ENCODE measurements at regions not wholly inside any gene's neighbourhood (a gene's known extent, or its start where the extent isn't known, plus 50 kb on each side); places are given as distances from the start of the nearest gene placed in this dataset.

- TF ChIP-seq, protein P1, sequence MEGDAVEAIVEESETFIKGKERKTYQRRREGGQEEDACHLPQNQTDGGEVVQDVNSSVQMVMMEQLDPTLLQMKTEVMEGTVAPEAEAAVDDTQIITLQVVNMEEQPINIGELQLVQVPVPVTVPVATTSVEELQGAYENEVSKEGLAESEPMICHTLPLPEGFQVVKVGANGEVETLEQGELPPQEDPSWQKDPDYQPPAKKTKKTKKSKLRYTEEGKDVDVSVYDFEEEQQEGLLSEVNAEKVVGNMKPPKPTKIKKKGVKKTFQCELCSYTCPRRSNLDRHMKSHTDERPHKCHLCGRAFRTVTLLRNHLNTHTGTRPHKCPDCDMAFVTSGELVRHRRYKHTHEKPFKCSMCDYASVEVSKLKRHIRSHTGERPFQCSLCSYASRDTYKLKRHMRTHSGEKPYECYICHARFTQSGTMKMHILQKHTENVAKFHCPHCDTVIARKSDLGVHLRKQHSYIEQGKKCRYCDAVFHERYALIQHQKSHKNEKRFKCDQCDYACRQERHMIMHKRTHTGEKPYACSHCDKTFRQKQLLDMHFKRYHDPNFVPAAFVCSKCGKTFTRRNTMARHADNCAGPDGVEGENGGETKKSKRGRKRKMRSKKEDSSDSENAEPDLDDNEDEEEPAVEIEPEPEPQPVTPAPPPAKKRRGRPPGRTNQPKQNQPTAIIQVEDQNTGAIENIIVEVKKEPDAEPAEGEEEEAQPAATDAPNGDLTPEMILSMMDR (conservative IDR thresholded peaks at IDR 0.05) = no peak
- no peak overlapping the region for H3K27ac ChIP-seq
These were observed 139.3 kb upstream of the PRMT8 start for GRCh38 chr12:3351731-3352130.

- H3K27ac ChIP-seq = no peak overlapping the region
- TF ChIP-seq, protein P1 (conservative IDR thresholded peaks at IDR 0.05) = no peak
These were observed 138.8 kb upstream of the PRMT8 start for GRCh38 chr12:3352230-3352629.

DNA sequence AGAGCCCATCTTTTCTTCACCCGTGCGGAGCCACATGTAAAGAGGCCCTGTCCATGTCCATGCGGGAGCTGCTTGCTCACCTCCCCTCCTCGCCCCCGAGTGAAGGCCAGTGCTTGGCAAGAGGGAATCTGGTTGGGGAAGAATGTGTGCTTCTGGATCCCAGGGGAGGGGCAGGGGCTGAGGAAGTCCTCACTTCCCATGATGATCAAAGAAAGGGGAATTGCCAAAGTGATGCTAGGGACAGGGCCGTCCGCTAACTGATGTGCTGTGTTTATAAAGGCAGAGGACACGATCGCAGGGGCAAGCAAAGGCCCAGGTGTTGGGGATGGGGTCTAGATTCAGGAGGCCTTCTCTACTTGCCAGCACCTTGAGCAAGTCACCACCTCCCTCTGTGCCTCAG is 137.4 kb upstream of the PRMT8 start:
- no peak overlapping the region for H3K27ac ChIP-seq
- TF ChIP-seq, protein P1 (conservative IDR thresholded peaks at IDR 0.05) = no peak

DNA sequence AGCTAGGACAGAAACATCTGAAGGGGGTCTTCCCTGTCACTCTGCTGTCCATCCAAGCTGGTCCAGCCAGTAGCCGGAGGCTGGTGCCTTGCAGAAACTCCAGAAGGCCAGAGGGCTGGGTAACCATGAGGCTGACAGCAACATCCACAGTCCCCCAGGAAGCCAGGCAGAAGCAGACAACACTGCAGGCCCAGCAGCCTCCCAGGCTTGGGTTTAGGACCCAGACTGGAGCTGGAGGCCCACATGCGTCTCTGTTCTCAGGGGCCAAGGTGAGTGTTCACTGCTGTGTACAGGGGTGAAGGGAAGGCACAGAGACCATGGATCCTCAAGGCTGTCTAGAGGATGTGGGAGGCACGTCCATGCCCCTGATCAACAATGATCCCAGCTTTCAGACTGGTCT is 136.4 kb upstream of the PRMT8 start:
- no peak overlapping the region for H3K27ac ChIP-seq
- TF ChIP-seq, protein P1 (conservative IDR thresholded peaks at IDR 0.05) = no peak

DNA sequence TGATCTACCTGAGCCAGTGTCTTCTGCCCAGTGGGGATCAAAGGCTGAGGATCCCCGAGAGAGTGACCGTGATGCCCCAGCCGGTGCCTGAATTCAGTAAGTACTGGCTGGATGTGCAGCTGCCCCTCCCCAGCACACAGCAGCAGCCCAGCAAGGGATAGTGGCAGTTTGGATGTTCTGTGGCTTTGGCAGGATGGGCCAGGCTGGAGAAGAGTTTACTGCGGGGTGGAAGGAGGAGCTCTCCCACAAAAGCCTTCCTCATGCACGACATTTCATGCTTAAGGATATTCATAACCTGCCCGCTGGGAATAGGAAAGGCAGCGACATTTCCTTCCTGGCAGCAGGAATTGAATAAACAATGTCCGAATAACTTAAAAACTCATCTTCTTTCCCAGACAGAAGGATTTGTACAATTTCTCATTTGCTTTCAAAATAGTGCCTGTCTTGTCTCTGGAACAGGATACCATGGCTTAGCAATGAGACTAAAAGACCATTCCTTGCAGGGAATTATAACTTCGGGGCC is 135.6 kb upstream of the PRMT8 start:
- TF ChIP-seq, protein P1 (conservative IDR thresholded peaks at IDR 0.05) = no peak
- H3K27ac ChIP-seq = no peak overlapping the region

- H3K27ac ChIP-seq = no peak overlapping the region
- TF ChIP-seq, protein P1 (conservative IDR thresholded peaks at IDR 0.05) = no peak
These were observed 133.0 kb upstream of the PRMT8 start for GRCh38 chr12:3357950-3358525.

GRCh38 chr12:3359478-3359877 is 131.5 kb upstream of the PRMT8 start:
- no peak overlapping the region for H3K27ac ChIP-seq
- TF ChIP-seq, protein P1 (conservative IDR thresholded peaks at IDR 0.05) = no peak

All from VCaP (cell line).